HUES6 (cell line): ENCODE measurements at regions not wholly inside any gene's neighbourhood (a gene's known extent, or its start where the extent isn't known, plus 50 kb on each side); places are given as distances from the start of the nearest gene placed in this dataset.

ENCODE experiments used
- H3K27ac ChIP-seq: 2 replicates; pipeline ENCODE4 v1.7.0; 2013; ENCODE audit warnings: low read depth, mild to moderate bottlenecking, low read length, inconsistent platforms
- H3K27me3 ChIP-seq: 2 replicates; pipeline ENCODE4 v1.6.1; 2013; ENCODE audit warnings: low read length; ENCODE audit not compliant: control insufficient read depth, insufficient read depth
- H3K36me3 ChIP-seq: 2 replicates; pipeline ENCODE4 v1.6.1; 2013; ENCODE audit warnings: low read length; ENCODE audit not compliant: control insufficient read depth, insufficient read depth
- H3K4me1 ChIP-seq: 2 replicates; pipeline ENCODE4 v1.6.1; 2013; ENCODE audit warnings: low read length; ENCODE audit not compliant: control insufficient read depth, insufficient read depth
- H3K4me3 ChIP-seq: 2 replicates; pipeline ENCODE4 v1.5.1; 2013; ENCODE audit warnings: low read depth, low read length
- H3K9ac ChIP-seq: one replicate; pipeline ENCODE4 v1.6.1; 2013; ENCODE audit warnings: mild to moderate bottlenecking, low read length
- H3K9me3 ChIP-seq: 2 replicates; pipeline ENCODE4 v1.6.1; 2013; ENCODE audit warnings: low read depth, low read length; ENCODE audit not compliant: control insufficient read depth, insufficient read depth

DNA sequence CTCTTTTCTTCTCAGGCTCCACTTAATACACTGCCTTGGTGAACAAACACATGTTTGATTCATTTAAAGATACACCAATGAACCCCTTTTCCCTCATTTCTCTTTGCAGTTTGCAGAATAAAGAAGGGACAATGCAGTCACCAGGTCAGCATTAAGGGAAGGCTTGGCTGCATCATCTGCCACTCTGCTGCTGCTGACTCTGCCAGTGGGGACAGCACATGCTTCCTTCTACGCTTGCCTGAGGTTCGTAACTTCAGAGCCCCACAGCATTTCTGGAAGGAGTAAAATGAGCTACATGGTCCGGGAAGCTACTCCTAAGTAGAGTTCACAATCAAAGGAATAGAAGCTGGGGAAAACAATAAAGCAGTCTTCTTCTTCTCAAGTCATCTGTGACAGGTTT, 178.9 kb upstream of the GATB start:
- H3K27ac ChIP-seq: no peak overlapping the region
- H3K36me3 ChIP-seq: no peaks in the 10 kb centered on the region
- H3K27me3 ChIP-seq: no peaks in the 10 kb centered on the region
- H3K4me3 ChIP-seq: no peak overlapping the region
- H3K9ac ChIP-seq: no peak overlapping the region
- peaks cover 8% of the 10 kb centered on the region for H3K9me3 ChIP-seq
- no peaks in the 10 kb centered on the region for H3K4me1 ChIP-seq

- no peak overlapping the region for H3K9ac ChIP-seq
- H3K4me1 ChIP-seq: 0 out of 2 replicates have a peak, but pooled peaks cover 3% of the 10 kb centered on the region
- no peak overlapping the region for H3K4me3 ChIP-seq
- H3K36me3 ChIP-seq: no peaks in the 10 kb centered on the region
- no peaks in the 10 kb centered on the region for H3K9me3 ChIP-seq
- no peak overlapping the region for H3K27ac ChIP-seq
- H3K27me3 ChIP-seq: no peaks in the 10 kb centered on the region
Observed at GRCh38 chr4:151935411-151935810, 174.6 kb upstream of the GATB start.

DNA sequence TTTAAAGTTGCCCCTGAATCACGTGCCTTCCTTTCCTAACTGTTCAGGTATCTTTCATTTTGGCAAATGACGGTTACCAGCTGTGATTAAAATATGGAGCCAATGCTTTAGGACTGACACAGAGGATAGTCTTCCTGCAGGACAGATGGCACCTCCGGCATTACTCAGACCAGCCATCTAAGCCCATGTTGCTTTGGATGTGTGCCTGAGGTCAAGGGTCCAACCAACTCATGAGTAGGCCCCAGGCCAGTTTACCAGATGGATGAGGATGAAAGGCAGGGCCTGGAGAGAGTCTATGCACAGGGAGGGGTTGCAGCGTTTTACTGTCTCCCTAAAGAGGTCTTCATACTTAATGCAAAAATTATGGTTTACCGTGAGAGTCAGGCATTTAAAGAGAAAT, 174.0 kb upstream of the GATB start:
- no peak overlapping the region for H3K27ac ChIP-seq
- no peaks in the 10 kb centered on the region for H3K36me3 ChIP-seq
- no peak overlapping the region for H3K9ac ChIP-seq
- H3K9me3 ChIP-seq: no peaks in the 10 kb centered on the region
- no peaks in the 10 kb centered on the region for H3K27me3 ChIP-seq
- H3K4me1 ChIP-seq: 0 out of 2 replicates have a peak, but pooled peaks cover 3% of the 10 kb centered on the region
- H3K4me3 ChIP-seq: no peak overlapping the region

- no peaks in the 10 kb centered on the region for H3K9me3 ChIP-seq
- H3K4me3 ChIP-seq: no peak overlapping the region
- no peak overlapping the region for H3K27ac ChIP-seq
- no peak overlapping the region for H3K9ac ChIP-seq
- H3K27me3 ChIP-seq: no peaks in the 10 kb centered on the region
- 0 out of 2 replicates have a peak, but pooled peaks cover 3% of the 10 kb centered on the region for H3K4me1 ChIP-seq
- H3K36me3 ChIP-seq: no peaks in the 10 kb centered on the region
Observed at GRCh38 chr4:151933122-151933827, 172.5 kb upstream of the GATB start.

DNA sequence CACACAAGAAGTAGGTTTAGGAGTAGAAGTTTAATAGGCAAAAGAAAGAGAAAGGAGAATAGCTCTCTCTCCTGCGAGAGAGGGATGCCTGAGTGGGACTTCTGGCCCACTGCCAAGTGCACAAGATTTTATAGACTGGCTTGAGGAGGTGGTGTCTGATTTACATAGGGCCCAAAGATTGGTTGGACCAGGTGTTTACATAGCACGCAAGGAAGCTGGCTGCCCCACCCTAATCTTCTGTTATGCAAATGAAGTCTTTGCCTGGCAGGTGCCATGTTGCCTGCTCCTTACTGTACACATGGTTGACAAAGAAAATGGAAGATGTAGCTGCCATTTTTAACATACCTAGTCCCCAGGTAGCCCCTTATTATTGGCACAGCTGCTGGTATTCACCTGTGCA, 170.8 kb upstream of the GATB start:
- H3K27ac ChIP-seq: no peak overlapping the region
- H3K36me3 ChIP-seq: no peaks in the 10 kb centered on the region
- 0 out of 2 replicates have a peak, but pooled peaks cover 3% of the 10 kb centered on the region for H3K4me1 ChIP-seq
- no peaks in the 10 kb centered on the region for H3K9me3 ChIP-seq
- H3K4me3 ChIP-seq: no peak overlapping the region
- no peaks in the 10 kb centered on the region for H3K27me3 ChIP-seq
- no peak overlapping the region for H3K9ac ChIP-seq

DNA sequence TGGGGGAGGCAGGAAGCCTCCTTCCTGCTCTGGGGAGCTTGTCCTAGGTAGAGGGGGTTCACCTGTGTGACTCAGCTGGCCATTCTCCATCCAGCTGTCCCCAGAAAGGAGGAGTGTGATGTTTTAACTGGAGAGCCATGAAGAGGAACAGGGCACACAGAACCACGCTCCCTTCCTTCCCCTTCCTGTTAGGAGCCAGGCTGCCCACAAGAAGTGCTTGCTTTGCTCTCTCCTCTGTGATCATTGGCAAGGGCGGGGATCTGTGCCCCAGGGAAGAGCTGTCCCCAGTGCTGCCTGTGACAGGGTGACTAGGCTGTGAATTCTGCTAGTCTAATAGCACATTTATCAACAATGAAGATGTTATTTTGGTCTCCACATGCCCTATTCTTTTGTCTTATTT, 169.6 kb upstream of the GATB start:
- Histone ChIP-seq H3K27me3 (no peaks in the 10 kb centered on the region), H3K9me3 (no peaks in the 10 kb centered on the region), H3K36me3 (no peaks in the 10 kb centered on the region), H3K9ac (no peak overlapping the region), H3K4me1 (0 out of 2 replicates have a peak, but pooled peaks cover 3% of the 10 kb centered on the region), H3K27ac (no peak overlapping the region), H3K4me3 (no peak overlapping the region)

DNA sequence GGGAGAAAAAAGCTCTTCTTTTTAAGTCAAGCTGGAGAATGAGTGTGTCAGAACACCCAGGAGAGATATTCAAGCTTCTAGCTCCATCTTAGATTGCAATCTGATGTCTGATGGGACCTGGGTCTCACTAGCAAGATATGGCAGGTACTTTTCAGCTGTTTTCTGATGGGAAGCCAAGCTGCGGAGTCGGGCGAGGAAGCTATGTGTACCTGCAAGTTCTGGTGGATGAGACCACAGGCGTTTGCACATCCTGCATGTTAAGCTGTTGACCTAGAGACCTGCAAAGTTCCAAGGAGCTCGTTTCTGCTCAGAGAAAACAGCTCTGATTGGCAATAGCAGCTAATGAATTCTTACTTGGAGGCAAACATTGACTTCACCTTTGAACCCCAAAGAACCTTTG, 167.3 kb upstream of the GATB start:
- Histone ChIP-seq H3K9me3 (no peaks in the 10 kb centered on the region), H3K27me3 (no peaks in the 10 kb centered on the region), H3K4me3 (no peak overlapping the region), H3K9ac (no peak overlapping the region), H3K36me3 (no peaks in the 10 kb centered on the region), H3K4me1 (0 out of 2 replicates have a peak, but pooled peaks cover 3% of the 10 kb centered on the region), H3K27ac (no peak overlapping the region)

GRCh38 chr4:151922811-151923210, 162.0 kb upstream of the GATB start:
- no peaks in the 10 kb centered on the region for H3K9me3 ChIP-seq
- no peaks in the 10 kb centered on the region for H3K36me3 ChIP-seq
- no peak overlapping the region for H3K27ac ChIP-seq
- H3K4me1 ChIP-seq: no peaks in the 10 kb centered on the region
- no peak overlapping the region for H3K4me3 ChIP-seq
- H3K27me3 ChIP-seq: no peaks in the 10 kb centered on the region
- H3K9ac ChIP-seq: no peak overlapping the region

DNA sequence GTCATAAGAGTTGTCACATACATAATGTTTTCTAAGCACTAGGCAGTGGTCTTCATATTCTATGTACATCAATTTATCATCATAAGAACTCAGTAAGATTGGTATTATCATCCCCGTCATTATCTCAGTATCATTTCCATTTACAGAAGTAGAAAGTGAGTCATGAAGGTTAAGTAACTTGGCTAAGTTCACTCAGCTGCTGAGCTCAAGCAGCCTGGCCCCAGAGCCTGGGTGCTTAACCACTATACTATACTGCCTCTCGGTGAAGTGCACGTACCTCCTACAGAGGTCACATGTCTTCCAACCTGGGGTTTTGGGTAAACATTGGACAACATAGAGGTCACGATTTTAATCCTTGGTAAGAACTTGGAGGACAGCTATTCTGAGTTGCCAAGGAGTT, 161.5 kb upstream of the GATB start:
- Histone ChIP-seq H3K4me3 (no peak overlapping the region), H3K36me3 (no peaks in the 10 kb centered on the region), H3K9ac (no peak overlapping the region), H3K27ac (no peak overlapping the region), H3K4me1 (no peaks in the 10 kb centered on the region), H3K9me3 (no peaks in the 10 kb centered on the region), H3K27me3 (no peaks in the 10 kb centered on the region)

DNA sequence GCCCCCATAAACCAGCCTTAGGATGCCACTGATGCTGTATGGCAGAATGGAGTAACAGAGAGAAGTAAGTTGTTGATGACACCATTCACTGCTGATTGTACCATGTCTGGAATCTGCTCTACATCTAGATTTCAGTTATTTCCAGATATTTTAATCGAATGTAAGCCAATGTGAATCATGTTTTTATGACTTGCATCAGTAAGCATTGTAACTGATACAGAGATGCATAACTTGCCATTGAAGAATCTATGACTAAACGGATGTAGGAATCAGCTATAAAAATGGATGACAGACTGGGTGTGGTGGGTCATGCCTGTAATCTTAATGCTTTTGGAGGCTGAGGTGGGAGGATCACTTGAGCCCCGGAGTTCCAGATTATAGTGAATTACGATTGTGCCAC, 161.0 kb upstream of the GATB start:
- no peaks in the 10 kb centered on the region for H3K36me3 ChIP-seq
- H3K9ac ChIP-seq: no peak overlapping the region
- H3K4me1 ChIP-seq: no peaks in the 10 kb centered on the region
- no peak overlapping the region for H3K4me3 ChIP-seq
- H3K27ac ChIP-seq: no peak overlapping the region
- H3K9me3 ChIP-seq: no peaks in the 10 kb centered on the region
- H3K27me3 ChIP-seq: no peaks in the 10 kb centered on the region

- Histone ChIP-seq H3K9ac (no peak overlapping the region), H3K27me3 (no peaks in the 10 kb centered on the region), H3K4me1 (no peaks in the 10 kb centered on the region), H3K4me3 (no peak overlapping the region), H3K36me3 (no peaks in the 10 kb centered on the region), H3K27ac (no peak overlapping the region), H3K9me3 (no peaks in the 10 kb centered on the region)
Observed at GRCh38 chr4:151921386-151921785, 160.6 kb upstream of the GATB start.
